GM19025 (cell line): ENCODE measurements at regions not wholly inside any gene's neighbourhood (a gene's known extent, or its start where the extent isn't known, plus 50 kb on each side); places are given as distances from the start of the nearest gene placed in this dataset.
"Not testable (repeated sequence)": the region's sequence is repeated elsewhere in the genome, so short reads cannot be mapped to it uniquely, and the experiment has no call there.

ENCODE experiments used
- ATAC-seq: cut with Tn5 transposase; IDR thresholded peaks from one replicate; pipeline ENCODE4 v1.9.1; 2021; ENCODE audit warnings: mild to moderate bottlenecking, low read depth, moderate library complexity; ENCODE audit not compliant: unreplicated experiment

DNA sequence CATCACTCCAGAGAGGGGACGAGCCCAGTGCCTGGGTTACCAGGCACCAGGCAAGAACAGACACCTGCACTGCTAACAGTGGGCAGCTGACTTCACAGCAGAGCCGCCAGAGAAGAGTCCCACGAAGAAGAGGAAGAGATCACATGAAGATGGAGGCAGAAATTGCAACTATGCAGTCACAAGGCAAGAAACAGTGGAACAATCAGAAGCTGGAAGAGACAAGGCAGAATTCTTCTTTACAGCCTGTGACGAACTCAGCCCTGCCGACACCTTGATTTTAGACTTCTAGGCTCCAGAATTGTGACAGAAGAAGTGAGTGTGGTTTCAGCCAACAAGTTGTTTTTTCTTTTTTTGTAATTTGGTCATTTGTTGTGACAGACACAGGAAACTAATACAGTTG, 59.2 kb downstream of the IL12A start:
- no peak for ATAC-seq

GRCh38 chr3:160049038-160049437, 60.4 kb downstream of the IL12A start:
- ATAC-seq: no peak

DNA sequence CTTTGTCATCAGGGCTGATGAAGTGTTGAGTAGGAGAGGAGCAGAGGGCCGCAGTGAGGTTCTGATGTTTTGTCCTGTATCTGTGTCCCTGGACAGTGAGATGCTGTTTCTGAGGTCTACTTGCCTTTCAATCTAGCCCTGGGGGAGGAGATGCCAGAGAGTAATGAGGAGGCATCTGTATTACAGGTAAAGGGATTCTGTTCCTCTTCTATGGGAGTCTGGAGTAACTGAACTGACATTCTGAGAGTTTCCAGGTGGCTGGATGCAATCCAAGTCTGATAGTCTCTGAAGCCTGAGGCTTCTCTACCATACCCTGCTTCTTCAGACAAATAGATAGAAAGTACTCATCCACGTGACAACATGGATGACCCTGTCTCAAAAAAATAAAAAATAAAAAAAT, 60.9 kb downstream of the IL12A start:
- ATAC-seq: no peak

GRCh38 chr3:160049988-160050387, 61.4 kb downstream of the IL12A start:
- ATAC-seq: no peak

DNA sequence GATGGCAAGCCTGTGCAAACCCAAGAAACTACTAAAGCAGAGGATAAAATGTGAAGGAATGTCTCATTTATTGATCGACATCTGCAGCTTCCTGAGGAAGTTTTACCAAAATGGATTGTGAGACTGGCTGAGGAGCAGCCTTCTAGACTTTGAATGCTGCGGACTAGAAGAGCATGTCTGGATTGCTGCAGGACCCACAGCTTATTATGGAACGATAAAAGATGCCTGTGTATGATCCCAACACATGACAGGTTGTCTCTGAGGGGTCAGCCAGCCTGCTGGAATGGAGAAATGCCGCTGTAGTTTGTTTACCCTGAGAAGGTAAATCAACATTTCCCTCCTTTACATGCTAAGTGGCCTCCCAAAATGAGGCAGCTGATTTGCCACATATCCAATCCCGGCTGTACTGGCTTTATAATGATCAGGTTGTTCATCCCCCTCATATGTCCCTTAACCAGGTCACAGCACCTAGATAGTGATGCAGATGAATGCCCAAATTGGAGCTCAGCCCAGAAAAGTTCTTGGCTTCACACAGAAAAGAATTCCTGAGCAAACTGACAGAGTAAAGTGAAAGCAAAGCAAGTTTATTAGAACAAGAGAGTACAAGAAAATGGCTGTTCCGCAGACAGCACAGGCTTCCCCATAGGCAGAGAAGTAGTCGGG, 63.9 kb downstream of the IL12A start:
- ATAC-seq: no peak

DNA sequence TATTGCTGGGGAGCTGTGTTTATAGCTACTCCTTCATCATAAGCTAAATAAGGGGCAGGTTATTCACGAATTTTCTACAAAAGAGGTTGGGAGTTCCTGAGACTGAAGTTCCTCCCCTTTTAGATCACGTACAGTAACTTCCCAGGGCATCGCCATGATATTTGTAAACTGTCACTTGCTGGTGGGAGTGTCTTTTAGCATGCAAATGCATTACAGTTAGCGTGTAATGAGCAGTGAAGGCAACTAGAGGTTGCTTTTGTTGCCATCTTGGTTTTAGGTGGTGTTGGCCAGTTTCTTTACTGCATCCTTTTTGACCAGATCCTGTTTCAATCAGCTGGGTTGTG, 64.4 kb downstream of the IL12A start:
- ATAC-seq: no peak

- ATAC-seq: not testable (repeated sequence)
Observed at GRCh38 chr3:160054862-160055261, 66.2 kb downstream of the IL12A start.

DNA sequence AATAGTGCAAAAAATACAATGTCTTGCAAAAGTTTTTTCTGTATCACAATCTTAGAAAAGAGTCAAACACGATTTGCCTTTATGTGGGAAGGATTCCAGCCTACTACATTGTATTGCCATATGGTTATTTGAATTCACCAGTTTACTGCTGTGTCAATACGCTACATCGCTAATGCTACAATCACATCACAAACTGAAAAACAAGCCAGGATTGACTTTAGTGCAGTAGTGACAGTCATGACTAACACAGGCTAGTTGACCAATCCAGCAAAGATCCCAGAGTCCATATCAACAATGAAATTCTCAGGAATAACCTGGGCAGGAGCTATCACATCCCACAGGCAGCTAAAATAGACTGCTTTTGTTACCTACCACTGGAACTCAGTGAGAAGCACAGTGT, 67.0 kb downstream of the IL12A start:
- no peak for ATAC-seq

DNA sequence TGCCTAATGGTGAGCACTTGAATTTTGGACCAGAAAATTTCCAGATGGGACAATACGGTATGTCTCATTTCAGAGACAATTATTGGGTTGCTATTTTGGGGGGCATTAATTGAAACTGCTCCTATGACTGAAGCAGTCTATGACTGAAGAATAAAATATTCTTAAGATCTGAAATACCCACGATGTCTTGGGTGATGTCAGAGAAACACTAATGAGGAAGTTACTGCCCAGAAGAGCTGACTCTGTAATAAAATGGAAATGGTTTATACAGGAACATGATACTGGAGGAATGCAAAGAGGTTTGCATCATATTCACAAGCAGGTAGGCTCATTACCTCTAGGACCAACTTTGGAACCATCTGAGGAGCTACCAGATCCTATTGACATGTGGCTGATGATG, 68.7 kb downstream of the IL12A start:
- no peak for ATAC-seq

DNA sequence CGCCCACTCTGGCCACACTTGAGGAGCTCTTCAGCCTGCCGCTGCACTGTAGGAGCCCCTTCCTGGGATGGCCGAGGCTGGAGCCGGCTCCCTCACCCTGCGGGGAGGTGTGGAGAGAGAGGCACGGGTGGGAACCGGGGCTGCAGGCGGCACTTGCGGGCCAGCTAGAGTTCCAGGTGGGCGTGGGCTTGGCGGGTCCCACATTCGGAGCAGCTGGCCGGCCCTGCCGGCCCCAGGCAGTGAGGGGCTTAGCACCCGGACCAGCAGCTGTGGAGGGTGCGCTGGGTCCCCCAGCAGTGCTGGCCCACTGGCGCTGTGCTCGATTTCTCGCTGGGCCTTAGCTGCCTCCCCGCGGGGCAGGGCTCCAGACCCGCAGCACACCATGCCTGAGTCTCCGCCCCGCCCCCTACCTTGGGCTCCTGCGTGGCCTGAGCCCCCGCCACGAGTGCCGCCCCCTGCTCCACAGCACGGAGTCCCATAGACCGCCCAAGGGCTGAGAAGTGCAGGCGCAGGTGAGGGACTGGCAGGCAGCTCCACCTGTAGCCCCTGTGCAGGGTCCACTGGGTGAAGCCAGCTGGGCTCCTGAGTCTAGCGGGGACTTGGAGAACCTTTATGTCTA, 71.9 kb downstream of the IL12A start:
- ATAC-seq: no peak

DNA sequence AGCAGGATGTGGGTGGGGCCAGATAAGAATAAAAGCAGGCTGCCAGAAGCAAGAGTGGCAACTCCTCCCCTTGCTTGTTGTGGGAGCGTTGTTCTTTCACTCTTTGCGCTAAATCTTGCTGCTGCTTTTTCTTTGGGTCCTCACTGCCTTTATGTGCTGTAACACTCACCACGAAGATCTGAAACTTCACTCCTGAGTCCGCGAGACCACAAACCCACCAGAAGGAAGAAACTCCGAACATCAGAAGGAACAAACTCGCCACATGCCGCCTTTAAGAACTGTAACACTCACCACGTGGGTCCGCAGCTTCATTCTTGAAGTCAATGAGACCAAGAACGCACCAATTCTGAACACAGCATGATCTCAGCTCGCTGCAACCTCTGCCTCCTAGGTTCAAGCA, 72.9 kb downstream of the IL12A start:
- ATAC-seq: no peak

GRCh38 chr3:160065282-160065681, 76.6 kb downstream of the IL12A start:
- no peak for ATAC-seq

DNA sequence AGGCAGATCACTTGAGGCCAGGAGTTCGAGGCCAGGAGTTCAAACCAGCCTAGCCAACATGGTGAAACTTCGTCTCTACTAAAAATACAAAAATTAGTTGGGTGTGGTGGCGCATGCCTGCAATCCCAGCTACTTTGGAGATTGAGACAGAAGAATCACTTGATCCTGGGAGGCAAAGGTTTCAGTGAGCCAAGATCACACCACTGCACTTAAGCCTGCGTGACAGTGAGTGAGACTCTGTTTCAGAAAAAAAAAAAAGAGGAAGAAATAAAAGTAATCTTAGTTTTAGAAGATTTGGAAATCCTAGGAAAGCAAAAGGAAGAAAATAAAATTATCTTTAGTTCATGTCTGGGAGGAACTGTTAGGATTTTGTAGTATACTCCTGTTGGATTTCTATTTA, 77.2 kb downstream of the IL12A start:
- ATAC-seq: no peak

DNA sequence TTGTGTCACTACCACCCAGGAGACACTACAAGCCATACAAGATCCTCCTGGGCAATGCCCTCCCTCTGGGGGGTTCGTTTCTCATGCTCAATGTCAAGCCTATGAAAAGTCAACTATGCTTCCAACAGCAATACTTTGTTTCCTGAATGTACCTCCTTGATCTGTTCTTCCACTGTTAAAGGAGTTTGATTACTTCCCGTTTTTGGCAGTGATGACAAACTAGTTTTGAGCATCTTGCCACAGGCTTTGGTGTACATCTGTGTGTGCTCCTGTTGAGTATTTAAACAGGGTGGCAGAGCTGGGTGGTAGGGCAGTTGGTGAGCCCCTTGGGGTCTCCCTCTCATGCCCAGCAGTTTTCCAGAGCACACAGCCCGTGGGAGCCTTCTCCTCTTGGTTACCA, 81.4 kb downstream of the IL12A start:
- ATAC-seq: no peak

GRCh38 chr3:160076519-160076918, 87.9 kb downstream of the IL12A start:
- ATAC-seq: no peak

DNA sequence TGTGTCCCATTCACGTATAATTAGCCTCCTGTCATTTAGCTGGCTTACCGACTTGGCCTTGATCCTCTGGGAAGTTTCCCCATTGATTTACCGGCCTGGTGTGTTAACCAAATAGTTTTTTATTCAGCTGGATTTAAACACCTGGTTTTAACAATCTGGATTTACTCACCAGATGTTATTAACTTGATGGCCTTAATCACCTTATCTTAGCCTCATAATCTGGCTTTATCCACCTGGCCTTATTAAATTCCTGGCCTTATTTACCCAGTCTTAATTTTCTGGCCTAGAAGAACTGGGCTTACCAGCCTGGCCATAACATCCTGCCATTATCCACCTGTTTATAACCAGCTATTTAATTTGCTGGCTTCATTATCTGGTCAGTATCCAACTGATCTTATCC, 89.9 kb downstream of the IL12A start:
- no peak for ATAC-seq

- ATAC-seq: no peak
Observed at GRCh38 chr3:160081958-160082533, 93.4 kb downstream of the IL12A start.

GRCh38 chr3:160084998-160085397, 96.4 kb downstream of the IL12A start:
- no peak for ATAC-seq

GRCh38 chr3:160088492-160089137, 100.0 kb downstream of the IL12A start:
- no peak for ATAC-seq

- no peak for ATAC-seq
Observed at GRCh38 chr3:160090653-160091052, 102.0 kb downstream of the IL12A start.

DNA sequence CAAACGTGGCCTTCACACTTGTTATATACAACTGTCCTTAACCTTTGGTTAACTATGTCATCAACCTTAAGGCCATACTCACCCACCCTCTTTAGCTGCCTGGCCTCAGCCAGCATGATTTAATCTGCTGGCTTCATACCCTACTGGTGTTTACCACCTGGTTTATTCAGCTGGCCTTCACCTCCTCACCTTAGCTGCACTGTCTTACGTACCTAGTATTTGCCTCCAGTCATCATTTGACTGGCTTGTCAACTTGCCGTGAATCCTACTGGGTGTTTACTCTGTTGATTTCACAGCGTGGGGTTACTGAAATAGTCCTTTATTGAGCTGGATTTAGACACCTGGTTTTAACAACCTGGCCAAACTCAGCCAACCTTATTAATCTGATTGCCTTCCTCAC, 102.8 kb downstream of the IL12A start:
- ATAC-seq: no peak

DNA sequence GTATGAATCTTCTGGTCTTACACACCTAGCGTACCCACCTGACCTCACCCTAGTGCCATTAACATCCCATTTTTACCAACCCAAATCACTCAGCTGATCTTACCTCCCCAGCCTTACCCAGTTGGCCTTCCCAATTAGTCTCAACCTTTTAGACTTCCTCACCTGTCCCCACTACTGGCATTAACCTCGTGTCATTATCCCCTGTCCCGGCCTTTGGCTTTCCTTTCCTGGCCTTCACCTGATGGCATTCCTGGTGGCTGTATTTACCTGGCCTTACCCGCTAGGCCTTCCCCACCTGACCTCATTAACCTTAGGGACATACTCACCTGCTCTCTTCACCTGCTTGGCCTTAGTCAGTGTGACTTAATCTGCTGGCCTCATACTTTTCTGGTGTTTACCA, 104.1 kb downstream of the IL12A start:
- no peak for ATAC-seq
